GM12865 (cell line): ENCODE measurements at regions not wholly inside any gene's neighbourhood (a gene's known extent, or its start where the extent isn't known, plus 50 kb on each side); places are given as distances from the start of the nearest gene placed in this dataset.

Experiments
- DNase-seq: peaks from one replicate; pipeline ENCODE4 v3.0.0; 2010; ENCODE audit warnings: low read depth
- H3K4me3 ChIP-seq: 2 replicates; pipeline ENCODE4 v1.5.1; 2011; ENCODE audit warnings: mild to moderate bottlenecking, low read depth, low read length, control low read depth
- TF ChIP-seq, protein P1 (sequence below): IDR thresholded peaks from 2 replicates; pipeline ENCODE4 v1.5.1; 2011; ENCODE audit warnings: low read length, control low read depth, low read depth, inconsistent platforms; ENCODE audit not compliant: insufficient read depth; ENCODE audit errors: missing control alignments

DNA sequence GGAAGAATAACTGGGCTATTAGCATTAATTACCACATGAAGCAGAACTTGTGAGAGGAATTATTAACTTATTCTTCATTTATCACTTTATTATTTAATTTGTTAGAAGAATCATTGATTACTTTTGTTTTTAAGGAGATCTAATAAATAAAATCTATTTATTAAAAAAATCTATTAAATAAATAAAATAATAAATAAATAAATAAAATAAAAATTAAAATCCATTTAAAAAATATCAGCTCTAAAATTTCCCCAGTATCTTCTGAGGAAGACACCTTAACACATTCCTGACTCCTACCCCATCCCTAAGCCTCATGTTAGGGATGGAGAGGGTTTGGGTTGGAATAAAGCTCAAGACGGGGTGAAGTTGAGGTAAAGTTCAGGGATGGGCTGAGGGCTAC lies 231.4 kb downstream of the CLIC5 start:
- no peak for DNase-seq
- TF ChIP-seq, protein P1, sequence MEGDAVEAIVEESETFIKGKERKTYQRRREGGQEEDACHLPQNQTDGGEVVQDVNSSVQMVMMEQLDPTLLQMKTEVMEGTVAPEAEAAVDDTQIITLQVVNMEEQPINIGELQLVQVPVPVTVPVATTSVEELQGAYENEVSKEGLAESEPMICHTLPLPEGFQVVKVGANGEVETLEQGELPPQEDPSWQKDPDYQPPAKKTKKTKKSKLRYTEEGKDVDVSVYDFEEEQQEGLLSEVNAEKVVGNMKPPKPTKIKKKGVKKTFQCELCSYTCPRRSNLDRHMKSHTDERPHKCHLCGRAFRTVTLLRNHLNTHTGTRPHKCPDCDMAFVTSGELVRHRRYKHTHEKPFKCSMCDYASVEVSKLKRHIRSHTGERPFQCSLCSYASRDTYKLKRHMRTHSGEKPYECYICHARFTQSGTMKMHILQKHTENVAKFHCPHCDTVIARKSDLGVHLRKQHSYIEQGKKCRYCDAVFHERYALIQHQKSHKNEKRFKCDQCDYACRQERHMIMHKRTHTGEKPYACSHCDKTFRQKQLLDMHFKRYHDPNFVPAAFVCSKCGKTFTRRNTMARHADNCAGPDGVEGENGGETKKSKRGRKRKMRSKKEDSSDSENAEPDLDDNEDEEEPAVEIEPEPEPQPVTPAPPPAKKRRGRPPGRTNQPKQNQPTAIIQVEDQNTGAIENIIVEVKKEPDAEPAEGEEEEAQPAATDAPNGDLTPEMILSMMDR = no peak
- H3K4me3 ChIP-seq = no peak overlapping the region

DNA sequence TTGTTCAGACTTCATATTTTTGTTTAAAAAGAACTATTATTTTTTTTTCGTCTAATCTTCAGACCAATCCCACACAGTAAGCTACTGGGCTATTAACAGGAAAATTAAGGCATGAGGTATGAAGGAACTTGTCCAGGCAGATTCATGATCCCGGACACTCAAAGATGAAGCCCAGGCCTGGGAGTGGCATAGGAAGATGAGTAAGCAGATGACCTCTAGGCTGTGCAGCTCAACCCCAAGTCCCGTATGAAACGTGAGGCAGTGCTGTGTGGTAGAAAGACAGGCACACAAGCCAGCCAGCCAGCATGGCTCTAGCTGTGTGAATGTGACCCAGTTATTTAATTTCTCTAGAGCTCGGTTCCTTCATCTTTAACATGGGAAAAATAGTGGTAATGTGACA lies 231.9 kb downstream of the CLIC5 start:
- TF ChIP-seq, protein P1 = no peak
- no peak overlapping the region for H3K4me3 ChIP-seq
- DNase-seq = no peak

DNA sequence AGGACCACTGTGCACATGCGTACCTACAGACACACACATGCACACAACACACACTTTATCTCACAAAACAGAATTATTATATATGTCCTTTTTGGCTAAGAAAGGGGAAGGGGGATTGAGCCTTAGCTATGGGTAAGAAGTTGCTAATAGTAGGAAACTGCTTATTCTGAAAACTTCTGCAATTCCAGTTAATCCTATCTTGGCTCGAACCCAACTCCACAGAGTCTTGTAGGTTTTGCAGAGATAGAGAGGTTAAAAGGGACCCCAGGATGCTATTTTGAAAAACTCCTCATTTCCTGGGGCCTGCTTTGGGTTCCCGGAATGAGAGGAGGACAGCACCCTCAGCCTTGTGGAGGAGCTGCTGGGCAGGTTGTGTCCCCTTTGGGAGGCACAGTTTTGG lies 233.8 kb downstream of the CLIC5 start:
- H3K4me3 ChIP-seq = no peak overlapping the region
- no peak for DNase-seq
- TF ChIP-seq, protein P1 = no peak

DNA sequence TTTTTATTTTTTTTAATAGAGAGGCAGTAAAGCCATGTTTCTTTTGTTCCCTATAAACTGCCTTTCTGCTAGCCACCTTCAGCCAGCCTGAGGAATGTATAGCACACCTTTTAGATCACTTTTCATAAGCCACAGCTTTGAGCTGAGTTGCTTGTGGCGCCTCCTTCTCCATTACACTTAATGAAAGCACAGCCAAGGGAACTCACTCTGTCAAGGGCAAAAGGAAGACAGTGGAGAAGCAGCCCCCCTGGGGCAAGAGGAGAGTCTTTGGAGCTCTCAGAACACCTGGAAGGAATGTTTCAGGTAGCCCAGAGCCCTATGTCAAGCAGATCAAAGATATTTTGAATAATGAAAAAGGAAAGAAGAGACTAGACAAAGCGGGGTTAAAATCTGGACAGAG lies 235.1 kb downstream of the CLIC5 start:
- TF ChIP-seq, protein P1 = no peak

DNA sequence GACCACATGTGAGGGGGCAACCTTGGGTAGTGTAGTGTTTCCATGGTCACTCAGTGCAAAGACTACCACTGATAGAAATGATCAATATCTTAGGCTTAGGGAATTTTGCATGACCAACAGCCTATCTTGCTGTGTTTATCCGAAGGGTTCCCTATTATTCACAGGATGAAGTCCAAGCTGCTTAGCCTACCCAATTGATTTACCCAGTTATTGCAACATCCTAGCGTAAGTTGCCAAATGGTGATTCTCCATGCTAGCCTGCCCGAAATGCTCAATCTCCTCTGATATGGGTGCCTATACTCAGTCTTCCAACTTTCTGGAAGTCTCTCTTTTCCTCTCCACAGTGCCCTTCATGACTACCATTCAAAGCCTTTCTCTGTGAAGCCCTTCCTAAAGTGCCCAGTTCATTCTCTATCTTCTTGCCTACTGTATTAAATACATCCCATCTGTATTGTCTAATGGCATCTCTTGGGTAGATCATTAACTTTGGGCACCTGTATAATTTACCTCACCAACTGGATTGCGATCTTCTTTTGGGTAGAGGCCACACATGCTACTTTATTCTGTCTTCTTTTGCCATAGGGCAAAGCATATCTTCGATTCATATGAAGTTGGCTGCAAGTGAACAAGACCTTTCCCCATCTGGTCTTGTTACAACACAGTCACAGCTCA lies 240.5 kb downstream of the CLIC5 start:
- H3K4me3 ChIP-seq = no peak overlapping the region
- no peak for DNase-seq
- TF ChIP-seq, protein P1 = no peak

More for the DNA sequence above, 235.1 kb downstream of the CLIC5 start:
- no peak overlapping the region for H3K4me3 ChIP-seq
- DNase-seq = no peak

DNA sequence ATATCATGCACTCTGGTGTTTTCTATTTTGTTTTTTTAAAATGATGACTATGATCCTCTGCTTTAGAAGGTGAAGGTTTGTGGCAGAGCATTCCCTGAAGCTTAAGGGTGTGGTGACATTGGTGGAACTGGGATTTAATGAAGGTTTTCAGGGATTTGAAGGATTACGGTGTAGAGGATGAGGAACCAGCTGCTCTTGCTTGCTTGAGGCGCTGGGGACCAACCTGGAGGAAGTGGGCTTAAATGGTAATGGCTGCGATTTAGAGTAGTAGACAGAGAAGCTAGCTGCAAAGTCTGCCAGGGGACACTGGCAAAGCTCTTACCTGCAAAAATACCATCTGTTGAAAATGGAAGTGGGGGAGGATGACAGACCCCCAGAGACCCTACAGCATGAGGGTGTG lies 241.8 kb downstream of the CLIC5 start:
- DNase-seq = no peak
- no peak overlapping the region for H3K4me3 ChIP-seq
- TF ChIP-seq, protein P1 = no peak

DNA sequence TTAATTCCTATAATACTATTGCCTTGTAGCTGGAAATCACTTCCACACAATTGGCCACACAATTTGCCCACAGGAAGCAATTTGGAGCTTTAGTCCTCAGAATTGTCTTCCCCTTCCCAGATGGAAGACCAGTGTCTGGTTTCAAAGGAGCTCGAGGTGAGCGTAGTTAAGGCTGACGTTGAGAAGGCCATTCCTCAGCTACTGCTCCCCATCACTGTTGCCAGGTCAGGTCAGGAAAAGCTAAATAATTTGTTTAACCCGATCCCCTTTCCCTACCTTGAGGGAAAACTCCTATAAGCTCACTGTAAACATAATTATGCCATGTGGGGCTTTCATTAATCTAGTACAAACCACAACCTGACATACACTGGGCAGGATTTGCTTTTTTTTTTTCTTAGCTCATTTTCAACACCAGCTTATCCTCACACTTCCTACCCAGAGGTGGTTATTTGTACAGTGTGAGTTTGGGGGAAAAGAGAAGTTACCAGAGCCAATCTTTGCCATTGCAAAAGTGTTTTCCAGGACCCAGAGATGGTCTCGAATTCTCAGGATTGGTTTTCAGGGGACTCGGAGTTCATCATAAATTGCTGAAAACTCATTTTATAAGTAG lies 242.7 kb downstream of the CLIC5 start:
- TF ChIP-seq, protein P1 = no peak
- DNase-seq = no peak

More for the DNA sequence above, 242.7 kb downstream of the CLIC5 start:
- no peak overlapping the region for H3K4me3 ChIP-seq
